Activated CD4-positive, alpha-beta T cell treated with anti-CD3 and anti-CD28 coated beads, Interleukin-2, Interleukin-4, amounts not matched to agents 100 ng/mL and 50 ng/mL, durations not matched to agents 16 hours and 8 hours (primary cell): ENCODE measurements at regions not wholly inside any gene's neighbourhood (a gene's known extent, or its start where the extent isn't known, plus 50 kb on each side); places are given as distances from the start of the nearest gene placed in this dataset.

Experiments used
- DNase-seq: peaks from one replicate; pipeline ENCODE4 v3.0.0-alpha.2; 2020; ENCODE audit warnings: low spot score

- DNase-seq, result no peak
Measured at GRCh38 chr6:43967719-43968091, 159.5 kb downstream of the MRPL14 start.

GRCh38 chr6:43966853-43967718 lies 160.2 kb downstream of the MRPL14 start:
- DNase-seq, result no peak

GRCh38 chr6:43966374-43966658 lies 160.9 kb downstream of the MRPL14 start:
- no peak for DNase-seq

GRCh38 chr6:43965628-43966373 lies 161.5 kb downstream of the MRPL14 start:
- no peak for DNase-seq

GRCh38 chr6:43964659-43965570 lies 162.3 kb downstream of the MRPL14 start:
- DNase-seq, result no peak

GRCh38 chr6:43963877-43964658 lies 163.2 kb downstream of the MRPL14 start:
- no peak for DNase-seq

- DNase-seq, result no peak
Measured at GRCh38 chr6:43963203-43963602, 164.0 kb downstream of the MRPL14 start.

- no peak for DNase-seq
Measured at GRCh38 chr6:43962458-43962857, 164.8 kb downstream of the MRPL14 start.

- DNase-seq, result no peak
Measured at GRCh38 chr6:43957273-43957672, 170.0 kb downstream of the MRPL14 start.

GRCh38 chr6:43956478-43956877 lies 170.8 kb downstream of the MRPL14 start:
- no peak for DNase-seq

GRCh38 chr6:43954311-43955131 lies 172.7 kb downstream of the MRPL14 start:
- no peak for DNase-seq

GRCh38 chr6:43953794-43954310 lies 173.4 kb downstream of the MRPL14 start:
- DNase-seq, result no peak

- DNase-seq, result no peak
Measured at GRCh38 chr6:43953256-43953655, 174.0 kb downstream of the MRPL14 start.

- no peak for DNase-seq
Measured at GRCh38 chr6:43952746-43953145, 174.5 kb downstream of the MRPL14 start.

- no peak for DNase-seq
Measured at GRCh38 chr6:43951756-43952675, 175.2 kb downstream of the MRPL14 start.

GRCh38 chr6:43951063-43951755 lies 176.0 kb downstream of the MRPL14 start:
- no peak for DNase-seq

- no peak for DNase-seq
Measured at GRCh38 chr6:43950731-43951062, 176.6 kb downstream of the MRPL14 start.

GRCh38 chr6:43950051-43950605 lies 177.1 kb downstream of the MRPL14 start:
- no peak for DNase-seq

GRCh38 chr6:43949551-43949991 lies 177.7 kb downstream of the MRPL14 start:
- DNase-seq, result no peak
